H1 (cell line): ENCODE measurements at regions not wholly inside any gene's neighbourhood (a gene's known extent, or its start where the extent isn't known, plus 50 kb on each side); places are given as distances from the start of the nearest gene placed in this dataset.

Source experiments
- CTCF ChIA-PET: fragments of 300-600 bp; sonication (Branson Sonifier 250); formaldehyde crosslinking; loops from one replicate; lab custom pipeline; 2021; ENCODE audit not compliant: partially characterized antibody; lab: Charles Lee
- POLR2A ChIA-PET: fragments of 300-600 bp; sonication (Branson Sonifier 250); formaldehyde crosslinking; loops from one replicate; lab custom pipeline; 2021; ENCODE audit warnings: inconsistent platforms; ENCODE audit not compliant: partially characterized antibody; lab: Charles Lee
- DNase-seq, 2 experiments: peaks; one replicate each; pipeline versions ENCODE4 v3.0.0 to v3.0.0-alpha.2; 2010 to 2022; ENCODE audit warnings: low spot score in 2 of 2, low read depth in 1 of 2, mixed read lengths in 1 of 2
- FAIRE-seq: peaks from 2 replicates; lab custom pipeline; 2011; peaks lifted over from hg19 to GRCh38; lab: Jason Lieb, UNC
- H2AFZ ChIP-seq: 2 replicates; pipeline ENCODE4 v1.8.1; 2012; ENCODE audit warnings: low read length, inconsistent platforms
- H2AK5ac ChIP-seq: 2 replicates; pipeline ENCODE4 v1.6.1; 2013; ENCODE audit warnings: low read depth, low read length
- H2BK120ac ChIP-seq: replicated peaks from 2 replicates; pipeline ENCODE3; 2013; ENCODE audit warnings: low read depth, low read length, inconsistent platforms
- H2BK12ac ChIP-seq: 2 replicates; pipeline ENCODE4 v1.6.1; 2013; ENCODE audit warnings: low read depth, low read length
- H2BK15ac ChIP-seq: 2 replicates; pipeline ENCODE4 v1.6.1; 2013; ENCODE audit warnings: low read length
- H2BK20ac ChIP-seq: 2 replicates; pipeline ENCODE4 v1.6.1; 2013; ENCODE audit warnings: low read length
- H2BK5ac ChIP-seq: 2 replicates; pipeline ENCODE4 v1.6.1; 2013; ENCODE audit warnings: low read depth, low read length
- H3K14ac ChIP-seq: 2 replicates; pipeline ENCODE4 v1.6.1; 2013; ENCODE audit warnings: inconsistent platforms; ENCODE audit not compliant: insufficient read length
- H3K18ac ChIP-seq: 2 replicates; pipeline ENCODE4 v1.6.1; 2013; ENCODE audit warnings: low read length; ENCODE audit errors: extremely low read depth
- H3K23ac ChIP-seq: 2 replicates; pipeline ENCODE4 v1.6.1; 2013; ENCODE audit warnings: inconsistent platforms; ENCODE audit not compliant: insufficient read length
- H3K23me2 ChIP-seq: 2 replicates; pipeline ENCODE4 v1.6.1; 2013; ENCODE audit warnings: low read depth, low read length
- H3K27ac ChIP-seq: 2 replicates; pipeline ENCODE4 v1.6.1; 2011; ENCODE audit warnings: low read depth, low read length, inconsistent platforms
- H3K27me3 ChIP-seq, 4 experiments: replicated peaks in 1 of 4; 1 replicate in 1 of 4; 2 replicates in 3 of 4; pipeline versions ENCODE4 v1.6.1 to v1.8.1; 2011 to 2013; ENCODE audit warnings: low read length in 3 of 4, mild to moderate bottlenecking in 3 of 4, inconsistent platforms in 2 of 4, mixed read lengths in 2 of 4, moderate library complexity in 1 of 4; ENCODE audit not compliant: control insufficient read depth in 3 of 4, insufficient read depth in 3 of 4; ENCODE audit errors: extremely low read depth in 1 of 4
- H3K36me3 ChIP-seq, 4 experiments: 2 replicates each; pipeline versions ENCODE4 v1.6.1 to v1.8.1; 2011 to 2013; ENCODE audit warnings: mild to moderate bottlenecking in 4 of 4, low read length in 3 of 4, moderate library complexity in 2 of 4, control low read depth in 1 of 4, inconsistent platforms in 1 of 4; ENCODE audit not compliant: insufficient read depth in 4 of 4, control insufficient read depth in 2 of 4
- H3K4ac ChIP-seq: replicated peaks from 2 replicates; pipeline ENCODE3; 2013; ENCODE audit warnings: low read length, low read depth, mixed read lengths, inconsistent platforms; ENCODE audit not compliant: insufficient read length
- H3K4me1 ChIP-seq, 4 experiments: replicated peaks in 1 of 4; 1 replicate in 1 of 4; 2 replicates in 3 of 4; pipeline versions ENCODE4 v1.6.1 to v1.8.1; 2011 to 2013; ENCODE audit warnings: low read length in 3 of 4, inconsistent platforms in 2 of 4, mixed read lengths in 1 of 4; ENCODE audit not compliant: insufficient read depth in 4 of 4, control insufficient read depth in 3 of 4
- H3K4me2 ChIP-seq, 2 experiments: 2 replicates each; pipeline versions ENCODE4 v1.6.1 to v1.8.1; 2011 to 2013; ENCODE audit warnings: low read depth in 2 of 2, low read length in 2 of 2, control low read depth in 1 of 2, inconsistent platforms in 1 of 2, mild to moderate bottlenecking in 1 of 2; ENCODE audit not compliant: insufficient read depth in 1 of 2
- H3K4me3 ChIP-seq, 4 experiments: fragments of 200-600, 300-600 bp in 1 of 4; sonication (generic), shearing (Covaris generic), sonication (Bioruptor Twin) in 1 of 4; 2 replicates each; pipeline versions ENCODE4 v1.5.1 to v1.8.1; 2011 to 2016; ENCODE audit warnings: low read length in 4 of 4, low read depth in 3 of 4, control low read depth in 2 of 4, inconsistent platforms in 2 of 4, mild to moderate bottlenecking in 2 of 4, mixed read lengths in 1 of 4, moderate library complexity in 1 of 4; ENCODE audit not compliant: insufficient read depth in 2 of 4; ENCODE audit errors: extremely low read depth in 1 of 4
- H3K56ac ChIP-seq: replicated peaks from 2 replicates; pipeline ENCODE3; 2013; ENCODE audit warnings: low read depth, mild to moderate bottlenecking, mixed read lengths, low read length, inconsistent platforms; ENCODE audit not compliant: insufficient read length
- H3K79me1 ChIP-seq: 2 replicates; pipeline ENCODE4 v1.6.1; 2013; ENCODE audit warnings: low read depth, low read length, control low read depth
- H3K79me2 ChIP-seq, 2 experiments: 2 replicates each; pipeline versions ENCODE4 v1.6.1 to v1.8.1; 2012 to 2013; ENCODE audit warnings: low read length in 2 of 2, mild to moderate bottlenecking in 2 of 2, inconsistent platforms in 1 of 2; ENCODE audit not compliant: insufficient read depth in 2 of 2, control insufficient read depth in 1 of 2
- H3K9ac ChIP-seq, 4 experiments: replicated peaks in 1 of 4; 1 replicate in 1 of 4; 2 replicates in 3 of 4; pipeline versions ENCODE4 v1.6.1 to v1.8.1; 2011 to 2013; ENCODE audit warnings: low read depth in 3 of 4, low read length in 3 of 4, control low read depth in 2 of 4, mild to moderate bottlenecking in 2 of 4, moderate library complexity in 2 of 4, inconsistent platforms in 1 of 4; ENCODE audit errors: extremely low read depth in 1 of 4
- H3K9me3 ChIP-seq, 2 experiments: 2 replicates each; pipeline versions ENCODE4 v1.6.1 to v1.8.1; 2012 to 2013; ENCODE audit warnings: mild to moderate bottlenecking in 2 of 2, moderate library complexity in 2 of 2, control low read depth in 1 of 2, inconsistent platforms in 1 of 2, low read depth in 1 of 2, low read length in 1 of 2, mixed read lengths in 1 of 2; ENCODE audit not compliant: insufficient read depth in 2 of 2
- H4K20me1 ChIP-seq, 2 experiments: replicated peaks in 1 of 2; 2 replicates each; pipeline versions ENCODE3 to v1.8.1; 2011 to 2013; ENCODE audit warnings: inconsistent platforms in 2 of 2, low read length in 2 of 2, mild to moderate bottlenecking in 1 of 2; ENCODE audit not compliant: insufficient read depth in 2 of 2, control insufficient read depth in 1 of 2
- H4K5ac ChIP-seq: 2 replicates; pipeline ENCODE4 v1.6.1; 2013; ENCODE audit warnings: low read length, low read depth, mixed read lengths, inconsistent platforms; ENCODE audit not compliant: insufficient read length
- H4K8ac ChIP-seq: 2 replicates; pipeline ENCODE4 v1.8.0; 2013; ENCODE audit warnings: mild to moderate bottlenecking, moderate library complexity, low read length, inconsistent platforms; ENCODE audit not compliant: insufficient read depth; ENCODE audit errors: extremely low read depth
- H4K91ac ChIP-seq: replicated peaks from 2 replicates; pipeline ENCODE3; 2013; ENCODE audit warnings: low read length, mixed read lengths, inconsistent platforms; ENCODE audit not compliant: insufficient read length
- CHD1 ChIP-seq: IDR thresholded peaks from 2 replicates; pipeline ENCODE4 v1.6.1; 2012; ENCODE audit warnings: low read depth, low read length, improper control_type of control experiment
- EP300 ChIP-seq, 2 experiments: IDR thresholded peaks; 1 replicate in 1 of 2; 2 replicates in 1 of 2; pipeline ENCODE4 v1.6.1; 2011 to 2012; ENCODE audit warnings: low read depth in 2 of 2, low read length in 2 of 2, mild to moderate bottlenecking in 2 of 2, borderline replicate concordance in 1 of 2, inconsistent platforms in 1 of 2, moderate library complexity in 1 of 2
- JUN ChIP-seq: IDR thresholded peaks from 2 replicates; pipeline ENCODE4 v1.6.1; 2011; ENCODE audit warnings: low read depth, mild to moderate bottlenecking, improper control_type of control experiment, low read length
- MAX ChIP-seq: IDR thresholded peaks from 2 replicates; pipeline ENCODE4 v1.6.1; 2012; ENCODE audit warnings: inconsistent platforms
- TAF1 ChIP-seq: IDR thresholded peaks from 2 replicates; pipeline ENCODE4 v1.6.1; 2011; ENCODE audit warnings: mild to moderate bottlenecking, low read depth, low read length
- WGBS, 2 experiments: shearing (Covaris generic) in 1 of 2; methylation state at CpG; one replicate each; pipeline versions ENCODE4 v1.1.6 to v1.1.7; 2013 to 2015; ENCODE audit warnings: low lambda C conversion rate in 2 of 2, mixed read lengths in 2 of 2, inconsistent platforms in 1 of 2, low coverage in 1 of 2, missing lambda C conversion rate in 1 of 2; ENCODE audit not compliant: insufficient replicate concordance in 2 of 2, insufficient coverage in 1 of 2, insufficient read length in 1 of 2; ENCODE audit errors: extremely low coverage in 1 of 2, missing lambda C conversion rate in 1 of 2; 5-methylcytosine and 5-hydroxymethylcytosine counted together

- CTCF ChIA-PET = interaction anchor here (0.9 to 2.5 kb wide), 3 partner anchors 15 to 718 kb away, joined by 3 to 12 read pairs (median 3); no protein-coding TSS in a partner anchor
These were observed 292.0 kb downstream of the DUSP10 start for GRCh38 chr1:221449801-221450470.

More at GRCh38 chr1:221449801-221450470, 292.0 kb downstream of the DUSP10 start:
- Histone ChIP-seq H3K27me3 (no peaks in the 10 kb centered on the region), H3K23ac (no peak overlapping the region), H3K79me2 (no peaks in the 10 kb centered on the region), H4K20me1 (no peaks in the 10 kb centered on the region), H2AFZ (no peak overlapping the region), H2BK5ac (no peak overlapping the region), H3K9ac (no peak overlapping the region), H3K4me1 (no peaks in the 10 kb centered on the region), H3K9me3 (no peaks in the 10 kb centered on the region), H3K56ac (no peak overlapping the region), H2BK120ac (no peak overlapping the region), H4K8ac (no peak overlapping the region), H4K91ac (no peak overlapping the region), H2AK5ac (no peak overlapping the region), H2BK15ac (no peak overlapping the region), H2BK12ac (no peak overlapping the region), H3K4me2 (no peak overlapping the region), H3K23me2 (no peaks in the 10 kb centered on the region), H3K18ac (no peak overlapping the region), H3K14ac (no peak overlapping the region), H2BK20ac (no peak overlapping the region), H3K27ac (no peak overlapping the region), H3K79me1 (no peaks in the 10 kb centered on the region), H4K5ac (no peak overlapping the region), H3K4me3 (no peak overlapping the region), H3K4ac (no peak overlapping the region), H3K36me3 (no peaks in the 10 kb centered on the region)
- FAIRE-seq = no peak
- no peak for DNase-seq
- WGBS, 2 experiments = 78% methylated on average over 3 of the region's 3 CpGs; no CpG with 5 or more reads in 1 of the 2 experiments
- POLR2A ChIA-PET = no interaction called here
- TF ChIP-seq MAX = no peak
- no peak for TF ChIP-seq EP300 (IDR thresholded peaks at IDR 0.05; ENCODE audit: borderline replicate concordance in 1 of 2, low read depth in 2 of 2, low read length in 2 of 2)
- no peak for TF ChIP-seq CHD1
- no peak for TF ChIP-seq TAF1
- no peak for TF ChIP-seq JUN
